ENCODE measurements at regions not wholly inside any gene's neighbourhood (a gene's known extent, or its start where the extent isn't known, plus 50 kb on each side); places are given as distances from the start of the nearest gene placed in this dataset.
"Not testable (repeated sequence)": the region's sequence is repeated elsewhere in the genome, so short reads cannot be mapped to it uniquely, and the experiment has no call there.

DNA sequence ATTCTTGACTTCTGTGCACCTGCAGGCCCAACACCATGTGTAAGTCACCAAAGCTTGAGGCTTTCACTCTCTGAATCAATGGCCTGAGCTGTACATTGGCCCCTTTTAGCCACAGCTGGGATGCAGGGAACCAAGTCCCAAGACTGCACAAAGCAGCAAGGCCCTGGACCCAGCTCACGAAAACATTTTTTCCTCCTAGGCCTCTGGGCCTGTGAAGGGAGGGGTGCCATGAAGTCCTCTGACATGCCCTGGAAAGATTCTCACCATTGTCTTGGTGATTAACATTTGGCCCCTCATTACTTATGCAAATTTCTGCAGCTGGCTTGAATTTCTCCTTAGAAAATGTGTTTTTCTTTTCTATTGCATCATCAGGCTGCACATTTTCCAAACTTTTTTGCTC is 398.6 kb downstream of the DMRTA1 start:
- not testable (repeated sequence) for DNase-seq

- no peak for DNase-seq
Measured at GRCh38 chr9:22855980-22856379, 409.4 kb downstream of the DMRTA1 start.

DNA sequence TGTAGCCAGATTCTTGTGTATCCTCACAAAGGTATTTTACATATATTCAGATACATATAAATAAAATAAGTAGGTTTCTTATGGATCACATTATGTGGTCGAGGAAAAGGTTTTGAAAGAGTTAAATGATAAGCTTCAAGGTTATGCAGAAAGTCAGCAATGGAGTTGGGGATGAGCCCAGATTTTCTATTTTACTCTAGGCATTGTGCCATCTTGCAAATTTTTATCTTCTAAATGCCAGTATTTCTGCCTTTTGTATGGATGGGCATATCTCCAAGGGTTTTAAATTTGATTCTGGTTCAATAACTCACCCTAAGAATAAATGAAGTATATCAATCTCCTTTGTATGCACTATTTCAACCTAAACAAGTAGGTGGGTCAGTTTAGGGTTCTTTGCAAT is 410.7 kb downstream of the DMRTA1 start:
- DNase-seq: no peak

DNA sequence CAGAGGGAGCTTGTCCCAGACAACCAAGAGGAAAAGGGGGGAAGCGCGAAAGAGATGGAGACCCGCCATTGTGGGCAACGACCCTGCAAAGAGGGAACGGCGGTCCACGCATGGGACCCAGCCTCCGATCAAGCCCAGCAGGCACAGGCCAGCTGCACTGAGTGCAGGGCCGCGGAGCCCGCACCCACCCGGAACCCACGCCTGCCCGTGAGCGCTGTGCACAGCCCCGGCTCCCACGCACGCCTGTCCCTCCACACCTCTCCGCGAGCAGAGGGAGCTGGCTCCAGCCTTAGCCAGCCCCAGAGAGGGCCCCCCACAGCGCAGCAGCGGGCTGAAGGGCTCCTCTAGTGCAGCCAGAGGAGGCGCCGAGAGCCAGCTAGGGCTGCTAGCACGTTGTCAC is 416.5 kb downstream of the DMRTA1 start:
- no peak for DNase-seq

- DNase-seq: no peak
Measured at GRCh38 chr9:22863736-22864135, 417.1 kb downstream of the DMRTA1 start.

DNA sequence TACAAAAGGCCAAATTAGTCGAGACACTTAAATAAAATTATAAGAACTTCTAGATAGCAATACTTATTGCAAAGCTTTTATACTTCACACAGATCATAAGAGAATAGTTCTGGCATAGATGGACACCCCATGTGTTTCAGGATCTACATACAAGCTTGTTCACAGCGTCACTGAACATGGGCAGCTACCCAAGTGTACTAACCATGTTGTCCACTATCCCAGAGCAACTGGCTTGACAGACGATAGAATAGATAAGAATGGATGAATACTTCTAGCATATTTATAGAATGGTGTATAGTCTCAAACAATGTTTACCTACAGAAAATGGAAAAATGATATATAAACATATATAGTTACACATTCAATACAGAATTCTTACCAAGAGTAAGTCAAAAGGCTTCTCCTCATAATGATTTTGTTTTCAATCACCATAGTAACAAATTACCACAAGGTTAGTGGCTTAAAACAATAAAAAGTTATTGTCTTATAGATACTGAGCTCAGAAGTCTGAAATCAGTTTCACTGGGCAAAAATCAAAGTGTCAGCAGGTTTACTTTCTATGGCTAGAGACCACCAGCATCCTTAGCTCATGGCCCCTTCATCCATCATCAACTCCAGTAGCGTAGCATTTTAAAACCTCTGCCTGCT is 446.7 kb downstream of the DMRTA1 start:
- no peak for DNase-seq

GRCh38 chr9:22898591-22898990 is 452.0 kb downstream of the DMRTA1 start:
- no peak for DNase-seq

- no peak for DNase-seq
Measured at GRCh38 chr9:22911632-22912031, 465.0 kb downstream of the DMRTA1 start.

- no peak for DNase-seq
Measured at GRCh38 chr9:22913026-22913425, 466.4 kb downstream of the DMRTA1 start.

GRCh38 chr9:22913518-22913917 is 466.9 kb downstream of the DMRTA1 start:
- DNase-seq: no peak

DNA sequence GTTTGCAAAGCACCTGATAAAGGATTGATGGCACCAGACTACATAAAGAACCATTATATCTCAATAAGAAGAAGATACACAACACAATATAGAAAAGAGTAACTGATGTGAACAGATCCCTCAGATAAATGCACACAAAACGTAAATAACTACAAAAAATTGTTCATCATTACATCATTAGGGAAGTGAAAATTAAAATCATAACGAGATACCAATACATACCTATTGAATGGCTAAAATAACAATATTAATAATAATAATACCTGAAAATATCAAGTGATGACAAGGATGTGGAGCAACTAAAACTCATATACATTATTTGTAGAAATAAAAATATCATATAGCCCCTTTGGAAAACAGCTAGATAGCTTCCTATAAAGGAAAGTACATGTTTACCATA is 469.5 kb downstream of the DMRTA1 start:
- DNase-seq: no peak

DNA sequence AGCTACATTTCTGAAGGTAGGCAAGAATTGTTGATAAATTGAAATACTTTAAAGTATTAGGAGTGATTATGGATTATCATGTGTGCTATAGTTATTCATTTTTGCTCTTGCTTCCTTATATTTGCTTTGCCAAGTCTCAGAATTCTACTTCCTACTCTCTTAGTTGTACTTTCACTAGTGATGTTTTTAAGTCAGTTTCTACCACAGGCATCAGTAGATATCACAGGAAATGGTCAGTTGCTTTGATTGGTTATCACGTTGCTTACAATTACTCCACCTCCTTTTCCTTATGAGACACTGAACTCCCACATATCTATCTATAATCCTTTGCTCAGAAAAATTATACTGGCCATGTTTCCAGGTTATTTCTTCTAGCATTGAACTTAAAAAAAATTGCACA is 472.8 kb downstream of the DMRTA1 start:
- no peak for DNase-seq

DNA sequence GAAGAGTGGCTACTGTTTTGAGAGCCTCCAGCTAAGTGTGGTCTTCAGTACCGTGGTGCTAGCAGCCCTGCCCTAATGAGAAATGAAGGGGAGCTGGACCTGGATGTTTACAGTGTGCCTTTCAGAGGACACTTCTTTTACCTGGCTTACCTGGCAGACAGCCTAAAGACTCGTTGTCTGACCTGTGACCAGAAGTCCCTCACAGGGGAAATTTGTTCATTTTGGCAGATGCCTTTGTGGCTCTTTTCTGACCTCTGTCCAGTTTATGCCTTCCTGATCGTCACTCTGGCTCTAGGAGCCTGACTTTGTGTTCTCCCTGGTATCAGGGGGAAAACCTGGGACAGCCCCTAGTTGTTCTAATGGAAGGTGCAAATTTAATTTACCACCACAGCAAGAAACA is 475.1 kb downstream of the DMRTA1 start:
- DNase-seq: no peak

- no peak for DNase-seq
Measured at GRCh38 chr9:22922222-22922621, 475.6 kb downstream of the DMRTA1 start.

- no peak for DNase-seq
Measured at GRCh38 chr9:22954550-22954949, 507.9 kb downstream of the DMRTA1 start.

GRCh38 chr9:22954964-22955363 is 508.3 kb downstream of the DMRTA1 start:
- no peak for DNase-seq

- no peak for DNase-seq
Measured at GRCh38 chr9:22969350-22969979, 522.8 kb downstream of the DMRTA1 start.

DNA sequence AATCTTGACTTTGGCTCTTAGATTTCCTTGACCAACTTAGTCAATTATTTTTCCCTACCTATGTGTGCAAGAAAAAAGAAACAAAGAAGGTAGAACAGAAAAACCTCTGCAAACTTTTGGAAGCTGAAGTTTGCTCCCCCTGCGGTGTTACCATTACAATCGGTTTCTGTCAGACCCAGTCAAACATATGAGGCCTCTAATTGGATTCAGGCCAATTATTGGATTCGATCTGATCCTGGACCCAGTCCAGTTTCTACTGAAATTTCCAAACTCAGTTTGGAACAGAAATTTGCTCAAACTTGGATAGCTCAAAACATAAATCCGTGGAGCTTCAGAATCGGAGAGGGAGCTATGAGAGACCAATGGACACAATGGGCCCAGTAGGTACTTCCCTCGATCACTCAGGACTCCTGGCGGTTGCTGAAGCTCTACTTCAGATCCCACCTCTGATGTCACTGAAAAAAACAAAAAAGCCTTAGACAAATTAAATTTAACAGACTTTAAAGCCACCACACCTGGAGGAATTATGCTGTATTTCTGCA is 523.9 kb downstream of the DMRTA1 start:
- no peak for DNase-seq

- no peak for DNase-seq
Measured at GRCh38 chr9:22975951-22976350, 529.3 kb downstream of the DMRTA1 start.

GRCh38 chr9:22976454-22976853 is 529.8 kb downstream of the DMRTA1 start:
- no peak for DNase-seq

- DNase-seq: not testable (repeated sequence)
Measured at GRCh38 chr9:22980429-22980828, 533.8 kb downstream of the DMRTA1 start.

- no peak for DNase-seq
Measured at GRCh38 chr9:22986556-22986955, 539.9 kb downstream of the DMRTA1 start.

DNA sequence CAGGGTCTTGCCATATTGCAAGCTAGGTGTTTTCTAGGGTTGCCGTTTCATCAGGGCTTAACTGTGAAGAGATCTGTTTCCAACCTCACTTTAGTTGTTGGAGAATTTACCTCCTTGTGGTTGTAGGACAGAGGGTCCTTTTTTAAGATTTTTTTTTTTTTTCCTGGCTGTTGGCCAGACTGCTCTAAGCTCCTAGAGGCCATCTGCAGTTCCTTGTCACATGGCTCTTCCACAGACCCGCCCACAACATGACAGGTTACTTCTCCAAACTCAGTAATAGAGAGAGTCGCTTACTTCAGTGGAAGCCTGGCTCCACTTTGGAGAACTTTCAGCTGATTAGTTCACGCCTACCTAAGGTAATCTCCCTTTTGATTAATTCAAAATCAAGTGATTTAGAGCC is 543.7 kb downstream of the DMRTA1 start:
- DNase-seq: no peak

- no peak for DNase-seq
Measured at GRCh38 chr9:22992780-22993179, 546.2 kb downstream of the DMRTA1 start.

DNA sequence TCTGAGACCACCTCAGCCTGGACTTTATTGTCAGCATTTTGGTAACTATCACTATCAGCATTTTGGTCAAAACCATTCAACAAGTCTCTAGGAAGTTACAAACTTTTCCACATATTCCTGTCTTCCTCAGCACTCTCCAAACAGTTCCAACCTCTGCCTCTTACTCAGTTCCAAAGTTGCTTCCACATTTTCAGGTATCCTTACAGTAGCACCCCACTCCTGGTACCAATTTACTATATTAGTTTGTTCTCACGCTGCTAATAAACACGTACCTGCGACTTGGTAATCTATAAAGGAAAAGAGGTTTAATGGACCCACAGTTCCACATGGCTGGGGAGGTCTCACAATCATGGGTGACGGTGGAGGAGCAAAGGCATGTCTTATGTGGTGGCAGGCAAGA is 551.3 kb downstream of the DMRTA1 start:
- no peak for DNase-seq

Data from CD4-positive, alpha-beta T cell treated with Interleukin-4 for 1 hour (primary cell).